Hematopoietic multipotent progenitor cell (in vitro differentiated cells): ENCODE measurements at regions not wholly inside any gene's neighbourhood (a gene's known extent, or its start where the extent isn't known, plus 50 kb on each side); places are given as distances from the start of the nearest gene placed in this dataset.

ENCODE experiments used
- DNase-seq, 3 donors: peaks; one replicate each; pipeline ENCODE4 v3.0.0-alpha.2; 2011 to 2015; ENCODE audit warnings: low read depth in 2 of 3, low spot score in 2 of 3

- DNase-seq, result no peak
Observed at GRCh38 chr4:81839347-81840042, 367.8 kb upstream of the RASGEF1B start.

GRCh38 chr4:81838586-81838985, 366.9 kb upstream of the RASGEF1B start:
- no peak for DNase-seq

DNA sequence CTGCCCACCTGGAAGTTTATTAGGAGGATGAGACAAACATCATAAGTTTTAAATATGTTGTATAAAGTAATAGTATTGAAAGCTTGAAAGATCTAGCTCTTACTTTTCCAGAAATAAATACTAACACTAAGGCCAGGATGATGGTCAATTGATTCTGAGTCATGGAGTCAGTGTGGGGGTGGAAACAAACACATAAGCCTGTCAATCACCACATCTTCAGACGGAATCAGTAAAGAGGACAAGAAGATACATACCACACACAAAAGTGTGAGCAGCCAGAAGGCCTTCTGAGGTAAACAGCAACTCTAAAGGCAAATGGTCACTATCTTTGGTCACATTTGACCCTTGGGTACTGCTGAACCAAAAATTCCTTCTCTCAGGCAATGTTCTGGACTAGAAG, 365.0 kb upstream of the RASGEF1B start:
- no peak for DNase-seq

- no peak for DNase-seq
Observed at GRCh38 chr4:81833576-81833975, 361.9 kb upstream of the RASGEF1B start.

DNA sequence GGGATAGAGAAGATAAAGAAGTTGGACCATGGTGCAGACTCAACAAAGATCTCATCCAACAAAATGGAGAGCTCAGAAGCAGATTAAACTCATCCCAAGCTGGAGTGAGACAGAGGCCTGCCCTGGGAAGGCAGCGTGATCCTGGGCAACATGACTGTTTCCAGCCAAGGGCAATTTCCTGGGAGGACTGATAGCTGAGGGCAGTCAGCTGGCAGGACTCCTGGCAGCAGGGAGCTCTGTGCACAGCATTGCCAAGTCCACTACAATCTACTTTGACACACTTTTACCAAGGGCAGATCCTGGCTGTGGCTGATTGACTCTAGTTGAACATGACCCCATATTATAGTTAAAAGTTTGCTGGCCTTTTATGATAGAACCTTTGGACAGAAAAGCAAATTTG, 357.3 kb upstream of the RASGEF1B start:
- no peak for DNase-seq

DNA sequence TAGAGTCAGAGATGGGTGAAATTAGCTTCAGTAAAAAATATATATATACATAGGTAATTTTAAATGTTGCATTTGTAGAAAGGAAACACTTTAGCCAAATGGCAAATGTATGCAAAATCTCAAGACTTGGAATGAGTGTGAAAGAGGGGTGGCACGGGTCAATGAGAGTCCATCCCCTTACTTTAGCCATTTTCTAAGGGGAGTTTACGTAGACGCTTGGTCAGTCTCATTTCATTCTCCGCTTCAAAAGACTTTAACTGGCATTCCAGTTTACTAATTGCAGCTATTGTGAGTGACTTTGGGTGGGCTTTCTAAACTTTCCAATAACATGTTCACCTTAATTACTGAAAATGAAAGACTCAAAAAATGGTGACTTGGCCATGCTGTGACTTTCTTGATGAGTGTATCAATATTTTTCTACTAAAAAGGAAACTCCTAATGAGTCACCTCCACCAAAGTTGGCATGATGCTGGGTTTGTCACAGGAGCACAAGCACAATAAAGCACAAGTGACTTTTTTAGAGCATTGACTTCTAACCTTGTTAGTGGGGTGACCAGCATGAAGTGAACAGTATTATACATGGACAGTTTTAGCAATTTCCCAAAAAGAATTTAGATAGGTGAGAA, 356.0 kb upstream of the RASGEF1B start:
- DNase-seq, result no peak

DNA sequence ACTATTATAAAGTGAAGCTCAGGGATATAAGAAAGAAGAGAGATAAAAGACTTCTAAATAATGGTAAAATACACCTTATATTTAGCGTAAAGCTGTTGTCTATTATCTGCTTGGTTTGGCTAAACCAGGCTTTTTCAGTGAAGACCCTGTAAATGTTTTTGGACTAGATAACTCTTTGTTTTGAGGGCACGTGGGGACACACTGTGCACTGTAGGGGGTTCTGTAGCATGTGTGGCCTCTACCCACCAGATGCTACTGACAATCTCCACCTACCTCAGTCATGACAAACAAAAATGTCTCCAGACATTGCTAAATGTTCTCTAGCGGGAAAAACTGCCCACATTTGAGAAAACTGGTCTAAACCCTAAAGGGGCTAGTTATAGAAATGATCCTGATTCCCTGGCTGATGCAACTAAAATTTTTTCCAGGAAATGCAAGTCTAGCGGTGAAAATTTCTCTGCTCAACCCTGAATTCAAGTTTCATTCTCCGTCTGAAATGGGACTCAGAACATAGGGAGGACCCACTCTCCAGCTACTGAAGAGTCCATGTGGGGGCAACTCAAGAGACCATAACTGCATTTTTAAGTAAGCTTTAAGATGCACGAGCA, 355.2 kb upstream of the RASGEF1B start:
- no peak for DNase-seq

DNA sequence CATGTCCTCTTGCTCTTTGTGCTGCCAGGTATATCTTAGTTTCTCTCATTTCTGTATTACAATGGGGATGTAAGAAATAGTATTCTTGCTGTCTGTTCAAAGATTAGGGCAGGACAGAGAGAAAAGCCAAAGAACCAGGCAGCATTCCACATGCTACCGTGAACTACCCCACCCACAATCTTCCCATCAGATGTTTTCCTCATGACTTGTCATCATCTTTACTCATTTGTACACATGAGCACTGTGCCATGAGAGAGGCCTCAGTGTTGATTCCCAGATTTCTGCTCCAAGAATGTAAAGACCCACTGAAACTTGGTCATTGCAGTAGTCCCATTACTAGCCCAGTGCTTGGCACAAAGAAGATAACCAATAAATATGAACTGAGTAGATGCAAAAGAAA, 354.6 kb upstream of the RASGEF1B start:
- no peak for DNase-seq

DNA sequence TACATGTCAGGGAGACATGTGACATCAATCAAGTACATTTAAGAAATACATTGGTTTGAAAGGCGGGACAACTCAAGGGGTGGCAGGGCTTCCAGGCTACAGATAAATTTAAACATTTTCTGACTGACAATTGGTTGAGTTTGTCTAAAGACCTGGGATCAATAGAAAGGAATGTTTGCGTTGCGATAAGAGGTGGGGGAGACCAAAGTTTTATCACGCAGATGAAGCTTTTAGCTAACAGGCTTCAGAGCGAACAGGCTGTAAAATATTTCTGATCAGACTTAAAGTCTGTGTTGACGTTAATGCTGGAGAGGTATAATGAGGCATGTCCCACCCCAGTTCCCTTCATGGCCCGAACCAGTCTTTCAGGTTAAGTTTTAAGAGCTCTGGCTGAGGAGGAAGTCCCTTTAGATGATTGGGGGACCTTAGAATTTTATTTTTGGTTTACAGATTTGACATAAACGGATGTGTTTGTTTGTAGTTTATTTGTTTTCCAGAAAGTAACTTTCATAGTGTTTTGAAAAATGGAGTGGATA, 346.7 kb upstream of the RASGEF1B start:
- DNase-seq, result no peak

GRCh38 chr4:81816031-81816761, 344.5 kb upstream of the RASGEF1B start:
- no peak for DNase-seq

GRCh38 chr4:81814987-81815541, 343.4 kb upstream of the RASGEF1B start:
- peak in 2 of 3 donors; percentile 8 to 29 for DNase-seq

GRCh38 chr4:81811562-81812293, 340.0 kb upstream of the RASGEF1B start:
- no peak for DNase-seq

GRCh38 chr4:81808011-81808672, 336.4 kb upstream of the RASGEF1B start:
- DNase-seq, result peak in 1 of 3 donors; percentile 7

DNA sequence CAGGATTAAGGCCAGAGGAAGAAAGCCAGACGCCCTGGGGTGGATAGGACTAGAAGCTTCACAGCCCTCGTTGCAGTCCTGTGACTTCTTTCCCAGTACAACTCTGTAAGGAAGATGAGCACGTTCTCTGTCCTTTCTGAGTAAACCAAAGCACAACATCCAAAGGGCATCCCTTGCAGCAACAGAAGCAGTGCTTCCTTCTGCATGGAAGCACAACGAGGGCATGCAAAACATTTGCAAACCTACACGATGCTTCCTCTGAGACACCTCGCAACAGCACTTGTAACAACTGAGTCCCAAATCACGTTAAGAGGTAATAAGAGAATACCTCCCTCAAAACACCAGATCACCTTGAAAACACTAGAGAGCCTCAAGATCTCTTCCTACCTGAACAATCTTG, 335.7 kb upstream of the RASGEF1B start:
- no peak for DNase-seq

DNA sequence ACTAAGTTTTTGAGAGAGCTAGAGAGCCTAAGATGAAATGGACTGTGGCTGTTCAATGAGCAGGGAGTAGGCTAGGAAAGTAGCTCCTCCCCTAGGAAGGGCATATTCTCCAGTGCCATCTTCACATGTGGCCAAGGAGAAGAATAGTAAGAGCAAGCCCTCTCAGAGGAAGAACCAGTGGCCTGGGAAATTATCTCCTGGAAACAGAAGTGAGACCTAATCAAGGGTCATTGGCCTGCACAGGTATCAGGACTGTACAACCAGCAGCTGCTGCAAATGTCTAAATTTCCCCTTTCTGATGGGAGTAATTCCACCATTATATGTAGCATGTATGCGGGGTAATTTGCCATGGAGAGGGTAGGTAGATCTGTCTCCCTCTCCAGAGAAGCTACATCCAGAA, 334.8 kb upstream of the RASGEF1B start:
- DNase-seq, result peak in 1 of 3 donors; percentile 12

DNA sequence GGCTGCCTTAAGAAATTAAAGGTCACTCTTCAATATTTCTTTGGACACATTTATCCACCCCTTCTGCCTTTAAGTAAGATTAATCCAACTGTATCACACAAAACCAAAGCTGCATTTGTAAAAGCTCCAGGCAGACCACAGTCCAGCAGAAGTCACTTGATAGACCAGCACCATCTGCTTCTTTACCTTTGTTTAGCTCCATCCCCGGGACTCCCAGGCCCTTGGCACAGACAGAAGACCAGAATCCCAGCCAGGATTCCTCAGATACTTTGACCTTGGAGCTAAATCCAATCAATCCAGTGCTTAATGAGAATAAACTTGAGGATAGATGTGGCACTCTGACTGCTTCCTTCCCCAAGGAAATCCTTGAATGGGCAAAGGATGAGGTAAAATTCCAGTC, 333.1 kb upstream of the RASGEF1B start:
- no peak for DNase-seq

- DNase-seq, result no peak
Observed at GRCh38 chr4:81802285-81802846, 330.7 kb upstream of the RASGEF1B start.

- DNase-seq, result no peak
Observed at GRCh38 chr4:81799371-81799770, 327.7 kb upstream of the RASGEF1B start.

DNA sequence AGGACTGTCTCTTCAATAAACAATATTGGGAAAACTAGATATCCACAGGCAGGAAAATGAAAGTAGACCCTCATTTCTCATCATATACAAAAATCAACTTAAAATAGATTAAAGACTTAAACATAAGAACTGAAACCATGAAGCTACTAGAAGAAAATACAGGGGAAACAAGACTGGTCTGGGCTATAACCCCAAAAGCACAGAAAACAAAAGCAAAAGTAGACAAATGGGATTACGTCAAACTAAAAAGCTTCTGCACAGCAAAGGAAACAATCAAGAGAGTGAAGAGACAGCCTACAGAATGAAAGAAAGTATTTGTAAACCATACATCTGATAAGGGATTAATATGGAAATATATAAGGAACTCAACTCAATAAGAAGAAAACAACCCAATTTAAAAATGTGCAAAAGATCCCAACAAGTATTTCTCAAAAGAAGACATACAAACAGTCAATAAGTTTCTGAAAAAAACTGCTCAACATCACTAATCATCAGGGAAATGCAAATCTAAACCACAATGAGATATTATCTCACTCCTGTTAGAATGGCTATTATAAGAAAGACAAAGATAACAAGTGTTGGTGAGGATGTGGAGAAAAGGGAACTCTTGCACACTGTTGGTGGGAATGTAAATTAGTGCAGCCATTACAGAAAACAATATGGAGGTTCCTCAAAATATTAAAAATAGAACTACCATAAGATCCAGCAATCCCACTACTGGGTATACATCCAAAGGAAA, 325.3 kb upstream of the RASGEF1B start:
- no peak for DNase-seq
